ENCODE measurements at regions not wholly inside any gene's neighbourhood (a gene's known extent, or its start where the extent isn't known, plus 50 kb on each side); places are given as distances from the start of the nearest gene placed in this dataset.

- peaks cover 0 to 3% of the 10 kb centered on the region in 2 donors for H3K9me3 Mint-ChIP-seq
- 87% methylated on average over 5 of the region's 5 CpGs for whole genome bisulfite sequencing (ENCODE audit: insufficient coverage)
Measured at GRCh38 chr7:69177461-69177861, 420.8 kb upstream of the AUTS2 start.

GRCh38 chr7:69177941-69178494 lies 420.3 kb upstream of the AUTS2 start:
- Mint-ChIP-seq H3K4me1 (peaks cover 6% of the 10 kb centered on the region in 2 donors), H3K36me3 (no peaks in the 10 kb centered on the region), H3K27ac (no peak overlapping the region), H3K4me3 (no peak overlapping the region), H3K9me3 (peaks cover 0 to 2% of the 10 kb centered on the region in 2 donors), H3K27me3 (ENCODE audit: low read depth in 2 of 2) (no peaks in the 10 kb centered on the region)
- ATAC-seq = no peak
- TF ChIP-seq CTCF (IDR thresholded peaks at IDR 0.05) = no peak
- Histone ChIP-seq H3K36me3 (ENCODE audit: control insufficient read depth, insufficient read depth, low read length) (no peaks in the 10 kb centered on the region), H3K9me3 (ENCODE audit: control insufficient read depth, insufficient read depth, low read length) (no peaks in the 10 kb centered on the region), H3K27ac (ENCODE audit: low read length) (no peak overlapping the region), H3K4me1 (ENCODE audit: control insufficient read depth, insufficient read depth, low read length) (no peaks in the 10 kb centered on the region), H3K4me3 (ENCODE audit: low read length) (no peak overlapping the region), H3K27me3 (ENCODE audit: control insufficient read depth, insufficient read depth, low read length) (no peaks in the 10 kb centered on the region)
- WGBS (ENCODE audit: insufficient coverage) = 69% methylated on average over 8 of the region's 9 CpGs
- DNase-seq = no peak
- intact Hi-C loops (cut with micrococcal nuclease) = no loop called here

More at GRCh38 chr7:69177461-69177861, 420.8 kb upstream of the AUTS2 start:
- Mint-ChIP-seq H3K27me3 (ENCODE audit: low read depth in 2 of 2) (no peaks in the 10 kb centered on the region), H3K36me3 (no peaks in the 10 kb centered on the region), H3K4me1 (peaks cover 2% of the 10 kb centered on the region in 2 donors), H3K27ac (no peak overlapping the region), H3K4me3 (no peak overlapping the region)
- DNase-seq = no peak
- Histone ChIP-seq H3K27ac (ENCODE audit: low read length) (no peak overlapping the region), H3K4me1 (ENCODE audit: control insufficient read depth, insufficient read depth, low read length) (no peaks in the 10 kb centered on the region), H3K4me3 (ENCODE audit: low read length) (no peak overlapping the region), H3K36me3 (ENCODE audit: control insufficient read depth, insufficient read depth, low read length) (no peaks in the 10 kb centered on the region), H3K9me3 (ENCODE audit: control insufficient read depth, insufficient read depth, low read length) (no peaks in the 10 kb centered on the region), H3K27me3 (ENCODE audit: control insufficient read depth, insufficient read depth, low read length) (no peaks in the 10 kb centered on the region)
- intact Hi-C loops (cut with micrococcal nuclease) = no loop called here
- ATAC-seq = no peak
- TF ChIP-seq CTCF (IDR thresholded peaks at IDR 0.05) = no peak

DNA sequence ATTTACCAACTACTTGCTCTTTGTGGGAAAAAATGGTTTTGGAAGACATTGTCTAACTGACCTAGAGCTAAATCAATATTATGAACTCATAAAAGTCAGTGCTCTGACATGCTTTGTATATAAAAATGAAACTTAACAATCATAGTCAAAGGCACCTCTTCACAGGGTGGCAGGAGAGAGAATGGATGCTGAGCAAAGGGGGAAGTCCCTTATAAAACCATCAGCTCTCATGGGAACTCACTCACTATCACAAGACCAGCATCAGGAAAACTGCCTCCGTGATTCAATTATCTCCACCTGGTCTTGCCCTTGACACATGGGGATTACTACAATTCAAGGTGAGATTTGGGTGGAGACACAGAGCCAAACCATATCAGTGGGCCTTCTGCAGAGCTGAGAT lies 417.6 kb upstream of the AUTS2 start:
- H3K9me3 Mint-ChIP-seq = no peaks in the 10 kb centered on the region
- TF ChIP-seq CTCF (IDR thresholded peaks at IDR 0.05) = no peak
- Histone ChIP-seq H3K36me3 (ENCODE audit: control insufficient read depth, insufficient read depth, low read length) (no peaks in the 10 kb centered on the region), H3K9me3 (ENCODE audit: control insufficient read depth, insufficient read depth, low read length) (no peaks in the 10 kb centered on the region), H3K4me3 (ENCODE audit: low read length) (no peak overlapping the region), H3K27me3 (ENCODE audit: control insufficient read depth, insufficient read depth, low read length) (no peaks in the 10 kb centered on the region), H3K4me1 (ENCODE audit: control insufficient read depth, insufficient read depth, low read length) (no peaks in the 10 kb centered on the region), H3K27ac (ENCODE audit: low read length) (no peak overlapping the region)
- H3K4me1 Mint-ChIP-seq = peaks cover 6 to 11% of the 10 kb centered on the region in 2 donors
- intact Hi-C loops (cut with micrococcal nuclease) = no loop called here
- no peaks in the 10 kb centered on the region for H3K36me3 Mint-ChIP-seq
- H3K27me3 Mint-ChIP-seq (ENCODE audit: low read depth in 2 of 2) = no peaks in the 10 kb centered on the region
- ATAC-seq (no peak), DNase-seq (no peak)
- H3K4me3 Mint-ChIP-seq = no peak overlapping the region
- 67% methylated on average over 1 of the region's 1 CpG for WGBS (ENCODE audit: insufficient coverage)
- H3K27ac Mint-ChIP-seq = no peak overlapping the region

Measured in natural killer cell (primary cell).